ENCODE measurements at regions not wholly inside any gene's neighbourhood (a gene's known extent, or its start where the extent isn't known, plus 50 kb on each side); places are given as distances from the start of the nearest gene placed in this dataset.

- peak in 1 of 3 experiments; percentile 47 for DNase-seq
Observed at GRCh38 chr4:181376058-181376457, 867.1 kb upstream of the TENM3 start.

GRCh38 chr4:181388061-181388460 lies 855.1 kb upstream of the TENM3 start:
- DNase-seq = no peak

- DNase-seq = peak in 2 of 3 experiments; percentile 9 to 30
Observed at GRCh38 chr4:181416966-181417365, 826.2 kb upstream of the TENM3 start.

GRCh38 chr4:181418496-181418895 lies 824.7 kb upstream of the TENM3 start:
- DNase-seq = peak; percentile 66 to 90 (median 76)

GRCh38 chr4:181420950-181421349 lies 822.3 kb upstream of the TENM3 start:
- DNase-seq = no peak

- DNase-seq = no peak
Observed at GRCh38 chr4:181424362-181425016, 818.7 kb upstream of the TENM3 start.

GRCh38 chr4:181427076-181427475 lies 816.1 kb upstream of the TENM3 start:
- no peak for DNase-seq

- no peak for DNase-seq
Observed at GRCh38 chr4:181431006-181431405, 812.2 kb upstream of the TENM3 start.

- DNase-seq = peak in 1 of 3 experiments; percentile 13
Observed at GRCh38 chr4:181431661-181432060, 811.5 kb upstream of the TENM3 start.

- peak in 1 of 3 experiments; percentile 29 for DNase-seq
Observed at GRCh38 chr4:181432335-181432734, 810.9 kb upstream of the TENM3 start.

GRCh38 chr4:181437895-181438294 lies 805.3 kb upstream of the TENM3 start:
- DNase-seq = no peak

- no peak for DNase-seq
Observed at GRCh38 chr4:181438641-181439040, 804.6 kb upstream of the TENM3 start.

GRCh38 chr4:181443021-181443420 lies 800.2 kb upstream of the TENM3 start:
- DNase-seq = peak in 1 of 3 experiments; percentile 37

- DNase-seq = no peak
Observed at GRCh38 chr4:181465826-181466225, 777.4 kb upstream of the TENM3 start.

GRCh38 chr4:181468451-181468850 lies 774.8 kb upstream of the TENM3 start:
- no peak for DNase-seq

GRCh38 chr4:181470306-181470705 lies 772.9 kb upstream of the TENM3 start:
- DNase-seq = no peak

GRCh38 chr4:181475359-181475758 lies 767.8 kb upstream of the TENM3 start:
- DNase-seq = no peak

- DNase-seq = no peak
Observed at GRCh38 chr4:181475781-181476507, 767.3 kb upstream of the TENM3 start.

- no peak for DNase-seq
Observed at GRCh38 chr4:181476508-181476890, 766.7 kb upstream of the TENM3 start.

GRCh38 chr4:181477591-181477990 lies 765.6 kb upstream of the TENM3 start:
- no peak for DNase-seq

GRCh38 chr4:181478656-181479055 lies 764.5 kb upstream of the TENM3 start:
- DNase-seq = peak in 1 of 3 experiments; percentile 30

- DNase-seq = peak in 1 of 3 experiments; percentile 20
Observed at GRCh38 chr4:181479141-181479540, 764.1 kb upstream of the TENM3 start.

- DNase-seq = no peak
Observed at GRCh38 chr4:181484396-181484795, 758.8 kb upstream of the TENM3 start.

- no peak for DNase-seq
Observed at GRCh38 chr4:181488926-181489325, 754.3 kb upstream of the TENM3 start.

GRCh38 chr4:181498148-181498547 lies 745.1 kb upstream of the TENM3 start:
- DNase-seq = no peak
